RWPE1 (cell line): ENCODE measurements at regions not wholly inside any gene's neighbourhood (a gene's known extent, or its start where the extent isn't known, plus 50 kb on each side); places are given as distances from the start of the nearest gene placed in this dataset.

Experiments used
- CTCF ChIA-PET: fragments of 350-600 bp; sonication (Branson Sonifier 250); formaldehyde crosslinking; extraction: SDS; loops from one replicate; lab custom pipeline; 2021; lab: Yijun Ruan, JAX
- POLR2A ChIA-PET: fragments of 400-600 bp; formaldehyde crosslinking; extraction: SDS; loops from one replicate; lab custom pipeline; 2020; ENCODE audit warnings: antibody characterized with exemption; ENCODE audit not compliant: low non-redundant PET; lab: Yijun Ruan, JAX
- DNase-seq: peaks from one replicate; pipeline ENCODE4 v3.0.0; 2012; ENCODE audit warnings: low spot score
- H3K27ac ChIP-seq: fragments of 450-650 bp; 2 replicates; pipeline ENCODE4 v1.5.1; 2017
- CTCF ChIP-seq: fragments of 450-650 bp; conservative IDR thresholded peaks from 2 replicates; pipeline ENCODE4 v1.5.1; 2017; ENCODE audit warnings: low read depth, mild to moderate bottlenecking

- POLR2A ChIA-PET: interaction anchor here (0.9 to 1.3 kb wide), 2 partner anchors 168 to 243 kb away, joined by 3 to 4 read pairs; no protein-coding TSS in a partner anchor
- DNase-seq: peak; percentile 73
- no peak overlapping the region for H3K27ac ChIP-seq
- CTCF ChIA-PET: interaction anchor here (0.6 to 1.4 kb wide), 3 partner anchors 67 to 608 kb away, joined by 3 to 4 read pairs (median 3); no protein-coding TSS in a partner anchor
- no peak for TF ChIP-seq CTCF
Measured at GRCh38 chr2:207408086-207408794, 121.5 kb upstream of the CREB1 start.

GRCh38 chr2:207409517-207409916 is 120.2 kb upstream of the CREB1 start:
- no peak for DNase-seq
- ChIA-PET POLR2A (no interaction called here), CTCF (interaction anchor here (0.5 to 1.0 kb wide), 2 partner anchors 108 to 277 kb away, joined by 3 read pairs; no protein-coding TSS in a partner anchor)
- TF ChIP-seq CTCF: no peak
- no peak overlapping the region for H3K27ac ChIP-seq

- DNase-seq: no peak
- no peak for TF ChIP-seq CTCF
- POLR2A ChIA-PET: no interaction called here
- H3K27ac ChIP-seq: no peak overlapping the region
- CTCF ChIA-PET: interaction anchor here (1.5 kb wide), 1 partner anchor 12 kb away, joined by 4 read pairs; no protein-coding TSS in a partner anchor
Measured at GRCh38 chr2:207412787-207413310, 116.9 kb upstream of the CREB1 start.

- TF ChIP-seq CTCF: no peak
- ChIA-PET CTCF (interaction anchor here (1.5 kb wide), 1 partner anchor 11 kb away, joined by 4 read pairs; no protein-coding TSS in a partner anchor), POLR2A (no interaction called here)
- DNase-seq: no peak
- H3K27ac ChIP-seq: no peak overlapping the region
Measured at GRCh38 chr2:207413376-207413907, 116.3 kb upstream of the CREB1 start.

- no peak for DNase-seq
- no peak overlapping the region for H3K27ac ChIP-seq
- no peak for TF ChIP-seq CTCF
- ChIA-PET POLR2A (no interaction called here), CTCF (interaction anchor here (0.6 kb wide), 1 partner anchor 41 kb away, joined by 3 read pairs; no protein-coding TSS in a partner anchor)
Measured at GRCh38 chr2:207416111-207416510, 113.7 kb upstream of the CREB1 start.

GRCh38 chr2:207416900-207417299 is 112.9 kb upstream of the CREB1 start:
- no peak for TF ChIP-seq CTCF
- POLR2A ChIA-PET: no interaction called here
- CTCF ChIA-PET: interaction anchor here (0.5 kb wide), 1 partner anchor 189 kb away, joined by 4 read pairs; no protein-coding TSS in a partner anchor
- DNase-seq: no peak
- no peak overlapping the region for H3K27ac ChIP-seq
